ENCODE measurements at regions not wholly inside any gene's neighbourhood (a gene's known extent, or its start where the extent isn't known, plus 50 kb on each side); places are given as distances from the start of the nearest gene placed in this dataset.

- TF ChIP-seq CTCF (IDR thresholded peaks at IDR 0.05; ENCODE audit: low read length) = no peak
- TF ChIP-seq EZH2 (IDR thresholded peaks at IDR 0.05; ENCODE audit: borderline replicate concordance, low read length) = no peak
Measured at GRCh38 chr11:82663535-82663934, 70.1 kb downstream of the FAM181B start.

Measured in OCI-LY1 (cell line).